HPDE6-E6E7 (cell line): ENCODE measurements at regions not wholly inside any gene's neighbourhood (a gene's known extent, or its start where the extent isn't known, plus 50 kb on each side); places are given as distances from the start of the nearest gene placed in this dataset.

Source experiments
- DNase-seq: peaks from one replicate; pipeline ENCODE4 v3.0.0; 2011; ENCODE audit warnings: missing footprints; ENCODE audit errors: extremely low spot score

GRCh38 chr10:62740885-62741745 lies 63.4 kb upstream of the ADO start:
- DNase-seq = no peak

GRCh38 chr10:62741996-62742395 lies 62.5 kb upstream of the ADO start:
- no peak for DNase-seq

- DNase-seq = no peak
Measured at GRCh38 chr10:62742536-62743061, 61.9 kb upstream of the ADO start.

GRCh38 chr10:62744136-62744535 lies 60.4 kb upstream of the ADO start:
- DNase-seq = no peak

- DNase-seq = no peak
Measured at GRCh38 chr10:62745581-62745980, 58.9 kb upstream of the ADO start.

- DNase-seq = no peak
Measured at GRCh38 chr10:62746951-62747729, 57.4 kb upstream of the ADO start.

- no peak for DNase-seq
Measured at GRCh38 chr10:62748386-62748785, 56.1 kb upstream of the ADO start.

- DNase-seq = no peak
Measured at GRCh38 chr10:62749093-62749683, 55.3 kb upstream of the ADO start.
